ENCODE measurements at regions not wholly inside any gene's neighbourhood (a gene's known extent, or its start where the extent isn't known, plus 50 kb on each side); places are given as distances from the start of the nearest gene placed in this dataset.

DNA sequence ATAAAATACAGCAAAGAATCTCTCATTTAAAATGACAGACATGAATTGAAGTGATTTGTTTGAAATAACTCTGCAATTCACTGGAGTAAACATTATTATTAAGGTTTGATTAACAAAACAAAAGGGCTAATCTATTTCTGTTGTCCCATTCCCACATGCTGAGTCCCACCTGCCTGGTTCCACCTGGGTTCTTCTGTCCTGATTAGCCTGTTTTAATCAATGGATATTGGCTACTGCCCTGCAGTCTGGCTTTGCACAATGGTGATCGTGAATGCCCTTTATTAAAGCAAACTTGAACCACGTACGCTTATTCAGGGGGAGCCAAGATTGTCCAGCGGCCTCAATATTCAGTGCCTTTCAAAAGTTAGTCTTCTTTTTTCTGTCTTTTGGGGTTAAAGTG lies 72.8 kb upstream of the CDH19 start:
- DNase-seq (ENCODE audit: low spot score), result no peak
- in situ Hi-C loops (cut with MboI; ENCODE audit: low pct_unique_long_range_greater_than_20kb, low sequenced_read_pairs, unreplicated experiment), result no loop called here

DNA sequence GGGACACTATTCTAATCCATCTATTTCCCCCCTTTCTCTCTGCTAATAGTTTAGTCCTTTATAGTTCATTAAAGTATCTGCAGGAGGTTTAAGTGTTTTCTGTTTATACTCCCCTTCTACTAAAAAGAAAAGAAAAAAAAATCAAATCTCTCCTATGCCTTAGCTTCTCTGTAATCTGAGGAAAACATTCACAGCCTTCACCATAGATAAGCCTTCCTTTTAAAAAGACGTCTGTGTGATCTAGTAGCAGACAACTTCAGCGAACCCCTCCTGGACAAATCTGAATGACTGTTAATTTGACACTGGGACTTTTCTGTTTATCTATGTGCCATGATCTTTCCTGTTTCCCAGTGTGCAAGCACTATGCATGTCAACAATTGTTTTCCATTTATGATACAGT lies 70.4 kb upstream of the CDH19 start:
- DNase-seq (ENCODE audit: low spot score), result no peak
- TF ChIP-seq, protein P1, sequence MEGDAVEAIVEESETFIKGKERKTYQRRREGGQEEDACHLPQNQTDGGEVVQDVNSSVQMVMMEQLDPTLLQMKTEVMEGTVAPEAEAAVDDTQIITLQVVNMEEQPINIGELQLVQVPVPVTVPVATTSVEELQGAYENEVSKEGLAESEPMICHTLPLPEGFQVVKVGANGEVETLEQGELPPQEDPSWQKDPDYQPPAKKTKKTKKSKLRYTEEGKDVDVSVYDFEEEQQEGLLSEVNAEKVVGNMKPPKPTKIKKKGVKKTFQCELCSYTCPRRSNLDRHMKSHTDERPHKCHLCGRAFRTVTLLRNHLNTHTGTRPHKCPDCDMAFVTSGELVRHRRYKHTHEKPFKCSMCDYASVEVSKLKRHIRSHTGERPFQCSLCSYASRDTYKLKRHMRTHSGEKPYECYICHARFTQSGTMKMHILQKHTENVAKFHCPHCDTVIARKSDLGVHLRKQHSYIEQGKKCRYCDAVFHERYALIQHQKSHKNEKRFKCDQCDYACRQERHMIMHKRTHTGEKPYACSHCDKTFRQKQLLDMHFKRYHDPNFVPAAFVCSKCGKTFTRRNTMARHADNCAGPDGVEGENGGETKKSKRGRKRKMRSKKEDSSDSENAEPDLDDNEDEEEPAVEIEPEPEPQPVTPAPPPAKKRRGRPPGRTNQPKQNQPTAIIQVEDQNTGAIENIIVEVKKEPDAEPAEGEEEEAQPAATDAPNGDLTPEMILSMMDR (IDR thresholded peaks at IDR 0.05; ENCODE audit: extremely low read depth, insufficient read depth, missing control alignments), result no peak
- in situ Hi-C loops (cut with MboI; ENCODE audit: low pct_unique_long_range_greater_than_20kb, low sequenced_read_pairs, unreplicated experiment), result no loop called here

More for the DNA sequence above, 72.8 kb upstream of the CDH19 start:
- TF ChIP-seq, protein P1 (IDR thresholded peaks at IDR 0.05; ENCODE audit: extremely low read depth, insufficient read depth, missing control alignments), result no peak

DNA sequence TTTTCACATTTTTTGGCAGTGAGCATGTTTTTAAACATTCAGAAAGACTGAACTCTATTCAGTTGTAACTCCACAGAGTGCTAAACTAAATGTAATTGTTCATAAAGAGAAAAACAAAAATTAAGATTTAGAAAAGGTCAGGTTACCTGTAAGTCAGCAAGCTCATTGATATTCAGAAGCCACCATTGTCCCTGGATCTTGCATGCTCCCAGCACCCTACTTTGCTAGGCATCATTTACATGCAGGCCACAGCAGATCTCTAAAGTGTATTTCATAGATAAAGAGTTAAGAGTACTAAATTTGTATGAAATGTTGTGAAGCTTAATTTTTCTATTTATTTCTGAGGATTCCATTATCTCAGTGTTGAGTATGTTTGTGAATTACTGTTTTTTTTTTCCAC lies 64.8 kb upstream of the CDH19 start:
- no peak for DNase-seq (ENCODE audit: low spot score)
- in situ Hi-C loops (cut with MboI; ENCODE audit: low pct_unique_long_range_greater_than_20kb, low sequenced_read_pairs, unreplicated experiment), result no loop called here
- TF ChIP-seq, protein P1 (IDR thresholded peaks at IDR 0.05; ENCODE audit: extremely low read depth, insufficient read depth, missing control alignments), result no peak

DNA sequence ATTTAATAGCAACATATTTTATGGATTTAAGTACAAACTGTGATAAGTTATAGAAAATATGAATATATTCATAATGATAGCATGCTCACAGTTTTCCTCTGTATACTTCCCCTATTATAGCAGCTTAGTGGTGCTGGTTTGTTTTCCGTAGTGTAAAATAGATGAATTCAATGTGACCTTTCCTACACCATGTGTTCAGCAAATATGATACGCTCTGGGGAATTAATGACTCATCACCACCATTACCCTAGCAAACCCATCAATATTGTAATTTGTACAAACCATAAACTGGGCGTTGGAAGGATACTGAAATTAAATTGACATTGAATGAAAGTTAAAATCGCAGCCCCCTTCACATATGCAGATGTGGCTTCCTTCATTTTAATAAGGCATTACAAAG lies 58.7 kb upstream of the CDH19 start:
- in situ Hi-C loops (cut with MboI; ENCODE audit: low pct_unique_long_range_greater_than_20kb, low sequenced_read_pairs, unreplicated experiment), result no loop called here
- DNase-seq (ENCODE audit: low spot score), result no peak
- TF ChIP-seq, protein P1 (IDR thresholded peaks at IDR 0.05; ENCODE audit: extremely low read depth, insufficient read depth, missing control alignments), result no peak

DNA sequence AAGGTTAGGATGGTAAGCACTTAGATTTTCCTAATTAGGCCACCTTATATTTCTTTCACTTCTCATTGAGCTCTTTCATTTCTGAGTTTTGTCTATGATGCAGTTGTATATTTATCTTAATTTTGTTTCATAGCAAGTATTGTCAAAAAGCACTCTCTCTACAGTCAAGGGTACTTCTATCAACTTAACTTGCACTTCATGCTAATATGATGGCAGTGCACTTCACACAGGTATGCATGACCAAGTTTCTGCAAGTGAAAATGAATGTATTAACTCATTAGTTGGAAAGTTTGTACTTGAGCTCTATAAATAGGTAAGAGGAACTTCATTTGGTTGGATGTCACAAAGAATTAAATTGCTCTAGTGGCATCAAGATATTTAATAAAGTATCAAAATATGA lies 51.5 kb upstream of the CDH19 start:
- DNase-seq (ENCODE audit: low spot score), result no peak
- in situ Hi-C loops (cut with MboI; ENCODE audit: low pct_unique_long_range_greater_than_20kb, low sequenced_read_pairs, unreplicated experiment), result no loop called here
- TF ChIP-seq, protein P1 (IDR thresholded peaks at IDR 0.05; ENCODE audit: extremely low read depth, insufficient read depth, missing control alignments), result no peak

Measured in GM13977 (cell line).